Neutrophil (primary cell): ENCODE measurements at regions not wholly inside any gene's neighbourhood (a gene's known extent, or its start where the extent isn't known, plus 50 kb on each side); places are given as distances from the start of the nearest gene placed in this dataset.

Experiments used
- H3K27ac ChIP-seq: fragments of 200-600 bp; sonication (generic); 2 replicates; pipeline ENCODE4 v1.5.1; 2016; ENCODE audit warnings: mild to moderate bottlenecking, moderate library complexity
- H3K27me3 ChIP-seq: fragments of 200-600 bp; sonication (generic); 2 replicates; pipeline ENCODE4 v1.6.0; 2016; ENCODE audit warnings: mild to moderate bottlenecking
- H3K36me3 ChIP-seq: fragments of 200-600 bp; sonication (generic); 2 replicates; pipeline ENCODE4 v1.5.1; 2017
- H3K4me1 ChIP-seq, 2 experiments: fragments of 200-600 bp in 1 of 2; sonication (generic) in 1 of 2; 1 replicate in 1 of 2; 2 replicates in 1 of 2; pipeline versions ENCODE4 v1.5.1 to v1.6.1; 2013 to 2016; ENCODE audit warnings: low read depth in 1 of 2, low read length in 1 of 2, mild to moderate bottlenecking in 1 of 2, moderate library complexity in 1 of 2; ENCODE audit not compliant: control insufficient read depth in 1 of 2, insufficient read depth in 1 of 2
- H3K4me3 ChIP-seq, 2 experiments: fragments of 200-600 bp in 1 of 2; sonication (generic) in 1 of 2; 1 replicate in 1 of 2; 2 replicates in 1 of 2; pipeline ENCODE4 v1.5.1; 2013 to 2016; ENCODE audit warnings: low read depth in 1 of 2, low read length in 1 of 2, mild to moderate bottlenecking in 1 of 2, moderate library complexity in 1 of 2
- H3K9me3 ChIP-seq: fragments of 200-600 bp; sonication (generic); 2 replicates; pipeline ENCODE4 v1.5.1; 2016
- CTCF ChIP-seq: fragments of 200-600 bp; sonication (generic); IDR thresholded peaks from 2 replicates; pipeline ENCODE4 v1.5.1; 2016; ENCODE audit warnings: antibody characterized with exemption

- no peaks in the 10 kb centered on the region for H3K9me3 ChIP-seq
- H3K27ac ChIP-seq: no peak overlapping the region
- TF ChIP-seq CTCF: no peak
- peaks cover 8% of the 10 kb centered on the region for H3K27me3 ChIP-seq
- no peaks in the 10 kb centered on the region for H3K36me3 ChIP-seq
- H3K4me1 ChIP-seq: no peaks in the 10 kb centered on the region
- no peak overlapping the region for H3K4me3 ChIP-seq
Observed at GRCh38 chr5:167900340-167900935, 391.0 kb upstream of the WWC1 start.

GRCh38 chr5:167902298-167902697, 389.1 kb upstream of the WWC1 start:
- peaks cover 8% of the 10 kb centered on the region for H3K27me3 ChIP-seq
- H3K27ac ChIP-seq: no peak overlapping the region
- no peaks in the 10 kb centered on the region for H3K9me3 ChIP-seq
- H3K36me3 ChIP-seq: no peaks in the 10 kb centered on the region
- no peak overlapping the region for H3K4me3 ChIP-seq
- TF ChIP-seq CTCF: no peak
- H3K4me1 ChIP-seq: no peaks in the 10 kb centered on the region

GRCh38 chr5:167903243-167903642, 388.2 kb upstream of the WWC1 start:
- H3K27ac ChIP-seq: no peak overlapping the region
- no peaks in the 10 kb centered on the region for H3K9me3 ChIP-seq
- H3K36me3 ChIP-seq: no peaks in the 10 kb centered on the region
- no peak overlapping the region for H3K4me3 ChIP-seq
- no peaks in the 10 kb centered on the region for H3K4me1 ChIP-seq
- TF ChIP-seq CTCF: no peak
- H3K27me3 ChIP-seq: peaks cover 8% of the 10 kb centered on the region

GRCh38 chr5:167903659-167904058, 387.8 kb upstream of the WWC1 start:
- Histone ChIP-seq H3K36me3 (no peaks in the 10 kb centered on the region), H3K27me3 (peaks cover 8% of the 10 kb centered on the region), H3K9me3 (no peaks in the 10 kb centered on the region), H3K27ac (no peak overlapping the region), H3K4me1 (no peaks in the 10 kb centered on the region), H3K4me3 (no peak overlapping the region)
- TF ChIP-seq CTCF: no peak

- H3K4me3 ChIP-seq: no peak overlapping the region
- H3K27ac ChIP-seq: no peak overlapping the region
- no peaks in the 10 kb centered on the region for H3K36me3 ChIP-seq
- peaks cover 8% of the 10 kb centered on the region for H3K27me3 ChIP-seq
- H3K4me1 ChIP-seq: no peaks in the 10 kb centered on the region
- no peak for TF ChIP-seq CTCF
- H3K9me3 ChIP-seq: no peaks in the 10 kb centered on the region
Observed at GRCh38 chr5:167905919-167906853, 385.3 kb upstream of the WWC1 start.
